ENCODE measurements at regions not wholly inside any gene's neighbourhood (a gene's known extent, or its start where the extent isn't known, plus 50 kb on each side); places are given as distances from the start of the nearest gene placed in this dataset.

- DNase-seq (ENCODE audit: low read depth in 2 of 2): no peak
Observed at GRCh38 chr11:127071606-127072005, 71.0 kb upstream of the KIRREL3 start.

GRCh38 chr11:127070808-127071207 lies 70.2 kb upstream of the KIRREL3 start:
- DNase-seq (ENCODE audit: low read depth in 2 of 2): no peak

DNA sequence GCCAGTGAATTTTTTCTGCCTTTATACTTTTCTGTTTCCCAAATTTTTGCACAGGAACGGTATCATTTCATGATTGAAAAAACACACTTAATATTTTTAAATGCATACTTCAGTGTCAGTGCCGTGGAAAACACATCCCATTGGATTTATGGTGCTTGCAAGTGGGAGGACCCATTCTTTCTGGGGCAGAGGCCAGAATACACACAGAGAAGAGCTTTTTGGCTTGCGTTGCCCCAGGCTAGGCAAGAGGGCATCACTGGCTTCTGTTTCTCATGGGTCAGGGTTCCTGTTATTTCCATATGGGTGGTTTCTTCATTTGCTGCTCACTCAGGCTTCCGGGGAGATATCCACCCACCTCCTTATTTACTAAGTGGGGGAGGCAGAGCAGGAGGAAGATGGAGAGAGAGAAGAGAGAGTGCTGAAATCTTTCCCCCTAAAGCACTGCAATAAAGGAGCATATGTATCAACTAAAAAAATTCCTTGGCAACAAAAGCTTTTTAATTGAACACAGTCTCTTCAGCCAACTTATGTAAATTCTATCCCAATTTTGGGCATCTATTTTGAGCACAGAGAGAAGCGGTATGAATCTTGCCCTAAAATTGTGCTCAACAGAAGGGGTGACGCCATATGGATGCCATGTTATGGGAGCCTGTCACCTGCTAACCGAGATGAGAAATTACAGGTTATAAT lies 66.0 kb upstream of the KIRREL3 start:
- DNase-seq (ENCODE audit: low read depth in 2 of 2): no peak

- no peak for DNase-seq (ENCODE audit: low read depth in 2 of 2)
Observed at GRCh38 chr11:127063241-127063640, 62.7 kb upstream of the KIRREL3 start.

DNA sequence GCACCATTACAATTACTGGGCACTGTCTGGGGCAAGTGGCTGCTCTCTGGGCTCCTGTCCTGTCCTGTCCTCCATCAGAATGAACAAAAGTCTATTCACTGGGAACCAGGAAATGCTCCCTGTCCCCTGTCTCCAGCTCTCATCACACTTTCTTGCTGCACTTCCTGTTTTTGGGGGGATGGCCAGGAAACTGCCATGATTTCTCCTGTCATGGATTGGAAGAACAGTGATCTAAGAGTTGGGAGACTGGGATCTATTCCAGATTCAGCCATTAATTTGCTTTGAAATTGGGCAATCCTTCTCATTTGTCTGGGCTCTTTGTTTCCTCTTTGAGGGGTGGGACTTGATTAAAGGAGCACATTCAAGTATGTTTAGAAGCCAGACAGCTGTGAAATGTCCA lies 61.4 kb upstream of the KIRREL3 start:
- no peak for DNase-seq (ENCODE audit: low read depth in 2 of 2)

DNA sequence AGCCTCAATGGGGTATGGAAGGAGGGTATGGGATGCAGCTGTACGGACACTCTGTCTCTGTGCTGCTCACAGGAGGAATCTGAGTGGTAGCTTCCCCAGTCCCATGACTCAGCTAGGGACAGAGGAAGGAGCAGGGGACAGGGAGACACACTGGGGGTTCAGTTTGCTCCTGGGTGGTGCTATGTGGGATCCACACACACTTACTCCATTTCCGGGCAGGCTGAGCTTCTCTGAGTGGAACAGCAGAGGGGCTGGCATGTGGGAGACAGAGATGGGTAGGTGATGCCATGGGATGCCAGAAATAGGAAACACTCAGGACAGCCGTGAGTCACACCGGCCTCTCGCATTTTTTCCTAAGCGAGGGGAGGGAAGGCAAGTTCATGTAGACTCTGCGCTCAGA lies 59.2 kb upstream of the KIRREL3 start:
- no peak for DNase-seq (ENCODE audit: low read depth in 2 of 2)

- DNase-seq (ENCODE audit: low read depth in 2 of 2): no peak
Observed at GRCh38 chr11:127059286-127059685, 58.7 kb upstream of the KIRREL3 start.

- DNase-seq (ENCODE audit: low read depth in 2 of 2): no peak
Observed at GRCh38 chr11:127058524-127058923, 58.0 kb upstream of the KIRREL3 start.

GRCh38 chr11:127057126-127057525 lies 56.6 kb upstream of the KIRREL3 start:
- DNase-seq (ENCODE audit: low read depth in 2 of 2): no peak

DNA sequence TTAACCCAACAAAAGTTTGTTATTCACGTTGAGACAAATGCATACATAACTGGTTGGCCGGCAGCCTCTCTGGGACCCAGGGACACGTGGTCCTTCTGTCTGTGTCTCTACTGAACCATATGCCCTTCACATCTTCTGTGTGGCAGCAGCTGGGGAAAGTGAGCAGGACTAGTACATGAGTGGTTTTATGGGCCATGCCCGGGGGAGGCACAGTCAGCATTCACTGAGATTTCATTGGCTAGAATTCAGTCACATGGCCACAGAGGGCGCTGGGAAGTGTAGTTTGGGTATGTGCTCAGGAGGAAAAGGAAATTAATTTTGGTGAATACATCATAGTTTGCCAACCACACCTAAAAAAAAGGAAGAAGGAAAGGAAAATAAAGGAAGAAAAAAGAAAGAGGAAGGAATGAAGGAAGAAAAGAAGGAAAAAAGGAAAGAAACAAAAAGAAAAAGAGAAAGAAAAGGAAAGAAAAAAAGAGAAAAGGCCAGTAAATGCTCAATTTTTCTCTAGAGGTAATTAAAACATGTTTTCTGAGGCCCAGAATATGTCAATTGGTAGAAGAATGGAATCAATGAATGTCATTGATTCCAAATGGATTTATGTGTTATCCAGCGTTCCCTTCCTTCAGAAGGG lies 55.9 kb upstream of the KIRREL3 start:
- DNase-seq (ENCODE audit: low read depth in 2 of 2): no peak

DNA sequence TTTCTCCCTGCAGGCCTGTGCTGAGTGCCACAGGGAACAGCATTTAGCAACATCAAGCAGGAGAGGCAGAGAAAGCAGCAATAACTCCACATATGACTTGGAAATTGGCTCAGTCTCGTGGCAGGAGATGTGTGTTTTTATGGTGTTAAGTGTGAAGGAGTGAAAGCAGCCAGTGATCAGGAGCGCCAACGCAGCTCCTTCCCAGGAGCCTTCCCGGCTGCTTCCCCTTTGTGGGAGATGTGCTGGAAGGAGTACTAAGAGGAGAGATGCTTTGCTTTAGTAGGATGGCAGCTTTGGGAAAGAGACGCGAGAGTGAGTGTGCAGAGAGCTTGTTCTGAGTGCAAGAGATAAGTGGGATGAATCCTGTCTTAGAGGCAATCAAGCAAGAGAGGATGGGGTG lies 54.7 kb upstream of the KIRREL3 start:
- DNase-seq (ENCODE audit: low read depth in 2 of 2): no peak

GRCh38 chr11:127054153-127054552 lies 53.6 kb upstream of the KIRREL3 start:
- DNase-seq (ENCODE audit: low read depth in 2 of 2): no peak

DNA sequence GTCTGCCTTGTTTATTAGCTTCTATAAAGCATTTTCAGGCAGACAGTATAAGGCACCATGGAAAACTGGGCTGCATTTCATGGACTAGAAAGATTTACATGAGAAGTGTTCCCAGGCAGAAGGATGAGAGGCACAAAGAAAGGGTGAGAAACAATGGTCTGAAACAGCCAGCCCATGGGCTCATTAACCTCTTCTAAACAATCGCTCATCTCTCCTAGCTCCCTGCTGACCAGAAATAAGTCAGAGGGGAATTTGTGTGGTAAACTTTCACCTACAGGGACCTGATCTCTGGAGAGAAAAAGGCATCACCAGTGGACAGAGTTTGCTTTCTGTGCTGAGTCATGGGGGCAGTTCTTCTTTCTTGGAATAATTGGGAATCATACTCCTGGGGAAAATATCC lies 51.8 kb upstream of the KIRREL3 start:
- no peak for DNase-seq (ENCODE audit: low read depth in 2 of 2)
